ENCODE measurements at regions not wholly inside any gene's neighbourhood (a gene's known extent, or its start where the extent isn't known, plus 50 kb on each side); places are given as distances from the start of the nearest gene placed in this dataset.

DNA sequence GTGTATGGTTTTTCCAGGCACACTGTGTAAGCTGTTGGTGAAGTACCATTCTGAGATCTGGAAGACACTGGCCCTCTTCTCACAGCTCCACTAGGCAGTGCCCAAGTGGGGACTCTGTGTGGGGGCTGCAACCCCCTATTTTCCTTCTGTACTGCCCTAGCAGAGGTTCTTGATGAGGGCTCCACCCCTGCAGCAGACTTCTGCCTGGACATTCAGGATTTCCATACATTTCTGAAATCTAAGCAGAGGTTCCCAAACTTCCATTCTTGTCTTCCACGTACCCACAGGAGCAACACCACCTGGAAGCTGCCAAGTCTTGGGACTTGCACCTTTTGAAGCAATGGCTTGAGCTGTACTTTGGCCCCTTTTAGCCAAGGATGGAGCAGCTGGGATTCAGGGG, 85.2 kb upstream of the PRMT8 start:
- Mint-ChIP-seq H3K4me3 (no peak overlapping the region), H3K27ac (no peak overlapping the region), H3K4me1 (no peaks in the 10 kb centered on the region), H3K9me3 (peaks cover 51 to 58% of the 10 kb centered on the region in 2 experiments), H3K27me3 (ENCODE audit: low read depth) (peaks cover 26% of the 10 kb centered on the region), H3K36me3 (ENCODE audit: insufficient read depth in 1 of 3, low read depth in 3 of 3) (peaks cover 8 to 35% (median 19%) of the 10 kb centered on the region in 3 experiments)
- TF ChIP-seq, protein P1, sequence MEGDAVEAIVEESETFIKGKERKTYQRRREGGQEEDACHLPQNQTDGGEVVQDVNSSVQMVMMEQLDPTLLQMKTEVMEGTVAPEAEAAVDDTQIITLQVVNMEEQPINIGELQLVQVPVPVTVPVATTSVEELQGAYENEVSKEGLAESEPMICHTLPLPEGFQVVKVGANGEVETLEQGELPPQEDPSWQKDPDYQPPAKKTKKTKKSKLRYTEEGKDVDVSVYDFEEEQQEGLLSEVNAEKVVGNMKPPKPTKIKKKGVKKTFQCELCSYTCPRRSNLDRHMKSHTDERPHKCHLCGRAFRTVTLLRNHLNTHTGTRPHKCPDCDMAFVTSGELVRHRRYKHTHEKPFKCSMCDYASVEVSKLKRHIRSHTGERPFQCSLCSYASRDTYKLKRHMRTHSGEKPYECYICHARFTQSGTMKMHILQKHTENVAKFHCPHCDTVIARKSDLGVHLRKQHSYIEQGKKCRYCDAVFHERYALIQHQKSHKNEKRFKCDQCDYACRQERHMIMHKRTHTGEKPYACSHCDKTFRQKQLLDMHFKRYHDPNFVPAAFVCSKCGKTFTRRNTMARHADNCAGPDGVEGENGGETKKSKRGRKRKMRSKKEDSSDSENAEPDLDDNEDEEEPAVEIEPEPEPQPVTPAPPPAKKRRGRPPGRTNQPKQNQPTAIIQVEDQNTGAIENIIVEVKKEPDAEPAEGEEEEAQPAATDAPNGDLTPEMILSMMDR (conservative IDR thresholded peaks at IDR 0.05): no peak
- no peaks in the 10 kb centered on the region for H3K23me2 ChIP-seq (ENCODE audit: insufficient read length, low read depth, low read length, poor library complexity, severe bottlenecking)
- H4K8ac ChIP-seq (replicated peaks; ENCODE audit: insufficient read length, low read depth, low read length): no peak overlapping the region
- H3K79me1 ChIP-seq (ENCODE audit: insufficient read depth, low read depth, low read length, poor library complexity, severe bottlenecking): no peaks in the 10 kb centered on the region
- no peaks in the 10 kb centered on the region for H3K27me3 ChIP-seq (ENCODE audit: insufficient read depth, low read length)
- no peak overlapping the region for H2AK5ac ChIP-seq (ENCODE audit: insufficient read length, low read length)
- no peak overlapping the region for H3K27ac ChIP-seq (ENCODE audit: insufficient read length, low read depth, low read length)
- no peaks in the 10 kb centered on the region for H3K79me2 ChIP-seq (ENCODE audit: insufficient read depth, low read length)
- H3K14ac ChIP-seq (ENCODE audit: insufficient read depth, low read length): no peak overlapping the region
- no peak overlapping the region for H4K5ac ChIP-seq (ENCODE audit: insufficient read length, low read depth, low read length)
- H3K4me1 ChIP-seq (ENCODE audit: insufficient read depth, low read length): no peaks in the 10 kb centered on the region
- no peak overlapping the region for H3K23ac ChIP-seq (ENCODE audit: insufficient read length, low read depth, low read length)
- no peak overlapping the region for H3T11ph ChIP-seq (ENCODE audit: low read length)
- no peak overlapping the region for H3K18ac ChIP-seq (ENCODE audit: insufficient read length, low read depth, low read length)
- H2BK120ac ChIP-seq (ENCODE audit: low read depth, low read length, poor library complexity, severe bottlenecking): no peak overlapping the region
- H2BK15ac ChIP-seq (ENCODE audit: low read depth, low read length): no peak overlapping the region
- H2BK5ac ChIP-seq (ENCODE audit: insufficient read length, low read length): no peak overlapping the region
- H3K9me3 ChIP-seq (ENCODE audit: control insufficient read depth, low read depth, low read length): peaks cover 15% of the 10 kb centered on the region
- H2BK20ac ChIP-seq (ENCODE audit: low read depth, low read length, poor library complexity, severe bottlenecking): no peak overlapping the region
- H3K9ac ChIP-seq (ENCODE audit: extremely low read depth, insufficient read length, low read length): no peak overlapping the region
- no peak overlapping the region for H4K91ac ChIP-seq (ENCODE audit: insufficient read length, low read depth, low read length)
- no peak overlapping the region for H3K4ac ChIP-seq (ENCODE audit: low read depth, low read length)
- H2BK12ac ChIP-seq (ENCODE audit: insufficient read length, low read depth, low read length): no peak overlapping the region
- no peak overlapping the region for H3K56ac ChIP-seq (ENCODE audit: insufficient read length, low read depth, low read length)
- no peak overlapping the region for H3K4me2 ChIP-seq (ENCODE audit: insufficient read depth, insufficient read length, low read length)
- no peak overlapping the region for H2AFZ ChIP-seq (ENCODE audit: low read length)
- no peak for DNase-seq
- WGBS (ENCODE audit: extremely low coverage, insufficient read length, low lambda C conversion rate): no CpG with 5 or more reads among the region's 1 CpG
- no peaks in the 10 kb centered on the region for H4K20me1 ChIP-seq (ENCODE audit: control insufficient read depth, insufficient read depth, insufficient read length)
